Sigmoid colon (tissue), 3 donors: ENCODE measurements at regions not wholly inside any gene's neighbourhood (a gene's known extent, or its start where the extent isn't known, plus 50 kb on each side); places are given as distances from the start of the nearest gene placed in this dataset.

Source experiments
- CTCF ChIP-seq, 4 experiments: fragments of 450-650 bp in 3 of 4; fragments of 200-600 bp in 1 of 4; IDR thresholded peaks; one replicate each; pipeline ENCODE4 v1.5.1; 2016 to 2019; ENCODE audit warnings: antibody characterized with exemption in 4 of 4, mild to moderate bottlenecking in 3 of 4, moderate library complexity in 2 of 4
- POLR2A ChIP-seq, 2 donors: fragments of 450-650 bp; IDR thresholded peaks; one replicate each; pipeline ENCODE4 v1.6.1; 2016; ENCODE audit warnings: antibody characterized with exemption in 2 of 2, mild to moderate bottlenecking in 2 of 2, moderate library complexity in 2 of 2

- TF ChIP-seq CTCF (IDR thresholded peaks at IDR 0.05) (no peak), POLR2A (IDR thresholded peaks at IDR 0.05) (no peak)
Measured at GRCh38 chr9:17958363-17958762, 379.5 kb downstream of the SH3GL2 start.
